Prostate gland (tissue), 2 donors: ENCODE measurements at regions not wholly inside any gene's neighbourhood (a gene's known extent, or its start where the extent isn't known, plus 50 kb on each side); places are given as distances from the start of the nearest gene placed in this dataset.
"Not testable (repeated sequence)": the region's sequence is repeated elsewhere in the genome, so short reads cannot be mapped to it uniquely, and the experiment has no call there.

Experiments
- DNase-seq: peaks from one replicate; pipeline ENCODE4 v3.0.0-alpha.2; 2019; ENCODE audit warnings: low spot score
- H3K27ac ChIP-seq, 2 donors: fragments of 200-600 bp; sonication (generic); 2 replicates each; pipeline ENCODE4 v1.5.1; 2017 to 2019
- H3K27me3 ChIP-seq: fragments of 200-600 bp; sonication (generic); replicated peaks from 2 replicates; pipeline ENCODE4 v1.5.1; 2019; ENCODE audit not compliant: insufficient read depth
- H3K36me3 ChIP-seq, 2 donors: fragments of 200-600 bp; sonication (generic); 1 replicate in 1 of 2; 2 replicates in 1 of 2; pipeline versions ENCODE4 v1.5.1 to v1.8.1; 2017 to 2019
- H3K4me1 ChIP-seq: fragments of 200-600 bp; sonication (generic); replicated peaks from 2 replicates; pipeline ENCODE4 v1.5.1; 2019
- H3K4me3 ChIP-seq, 2 donors: fragments of 200-600 bp; sonication (generic); 2 replicates each; pipeline ENCODE4 v1.5.1; 2017 to 2019
- H3K9me3 ChIP-seq: fragments of 200-600 bp; sonication (generic); 2 replicates; pipeline ENCODE4 v1.5.1; 2017
- CTCF ChIP-seq, 4 experiments: fragments of 200-600 bp in 2 of 4; fragments of 450-650 bp in 2 of 4; sonication (generic) in 2 of 4; IDR thresholded peaks; 1 replicate in 3 of 4; 2 replicates in 1 of 4; pipeline ENCODE4 v1.5.1; 2016 to 2019; ENCODE audit warnings: antibody characterized with exemption in 4 of 4, mild to moderate bottlenecking in 2 of 4, moderate library complexity in 2 of 4
- POLR2A ChIP-seq: fragments of 450-650 bp; IDR thresholded peaks from one replicate; pipeline ENCODE4 v1.6.1; 2016; ENCODE audit warnings: antibody characterized with exemption, mild to moderate bottlenecking
- POLR2AphosphoS5 ChIP-seq: sonication (generic); formaldehyde crosslinking; IDR thresholded peaks from one replicate; pipeline ENCODE4 v1.6.1; 2017; ENCODE audit warnings: antibody characterized with exemption
- WGBS: methylation state at CpG from one replicate; pipeline ENCODE4 v1.1.5; 2018; 5-methylcytosine and 5-hydroxymethylcytosine counted together
- intact Hi-C: fragments of 100-400 bp; cut with DNase I; formaldehyde crosslinking; loops from one replicate; pipeline ENCODE4 v1.14.2; 2022

- Histone ChIP-seq H3K4me3 (no peak overlapping the region), H3K9me3 (no peaks in the 10 kb centered on the region), H3K27me3 (no peaks in the 10 kb centered on the region), H3K4me1 (no peaks in the 10 kb centered on the region), H3K27ac (no peak overlapping the region), H3K36me3 (no peaks in the 10 kb centered on the region)
- DNase-seq: no peak
- WGBS: 92% methylated on average over 3 of the region's 3 CpGs
- intact Hi-C loops: no loop called here
- no peak for TF ChIP-seq POLR2A
- TF ChIP-seq POLR2AphosphoS5: no peak
- no peak for TF ChIP-seq CTCF (IDR thresholded peaks at IDR 0.05)
Observed at GRCh38 chr10:3559527-3559926, 225.5 kb downstream of the KLF6 start.

GRCh38 chr10:3559011-3559410 is 226.0 kb downstream of the KLF6 start:
- Histone ChIP-seq H3K36me3 (no peaks in the 10 kb centered on the region), H3K4me1 (no peaks in the 10 kb centered on the region), H3K9me3 (no peaks in the 10 kb centered on the region), H3K27me3 (no peaks in the 10 kb centered on the region), H3K27ac (no peak overlapping the region), H3K4me3 (no peak overlapping the region)
- TF ChIP-seq POLR2AphosphoS5: no peak
- TF ChIP-seq POLR2A: no peak
- no peak for TF ChIP-seq CTCF (IDR thresholded peaks at IDR 0.05)
- WGBS: 88% methylated on average over 2 of the region's 2 CpGs
- DNase-seq: no peak
- intact Hi-C loops: no loop called here

GRCh38 chr10:3556191-3557017 is 228.6 kb downstream of the KLF6 start:
- H3K9me3 ChIP-seq, H3K4me1 ChIP-seq, H3K27me3 ChIP-seq, DNase-seq, intact Hi-C loops, H3K4me3 ChIP-seq, H3K36me3 ChIP-seq, H3K27ac ChIP-seq: not testable (repeated sequence)
- 91% methylated on average over 46 of the region's 46 CpGs for WGBS

- H3K27ac ChIP-seq: no peak overlapping the region
- WGBS: 56% methylated on average over 10 of the region's 10 CpGs
- TF ChIP-seq CTCF (IDR thresholded peaks at IDR 0.05) (no peak), POLR2A (no peak), POLR2AphosphoS5 (no peak)
- no peaks in the 10 kb centered on the region for H3K36me3 ChIP-seq
- intact Hi-C loops: no loop called here
- H3K4me1 ChIP-seq: no peaks in the 10 kb centered on the region
- no peaks in the 10 kb centered on the region for H3K9me3 ChIP-seq
- H3K4me3 ChIP-seq: no peak overlapping the region
- no peak for DNase-seq
- no peaks in the 10 kb centered on the region for H3K27me3 ChIP-seq
Observed at GRCh38 chr10:3554121-3554522, 230.9 kb downstream of the KLF6 start.

- DNase-seq: no peak
- TF ChIP-seq POLR2AphosphoS5: no peak
- Histone ChIP-seq H3K36me3 (no peaks in the 10 kb centered on the region), H3K9me3 (no peaks in the 10 kb centered on the region), H3K4me3 (no peak overlapping the region), H3K4me1 (no peaks in the 10 kb centered on the region), H3K27ac (no peak overlapping the region), H3K27me3 (no peaks in the 10 kb centered on the region)
- intact Hi-C loops: no loop called here
- WGBS: 81% methylated on average over 9 of the region's 9 CpGs
Observed at GRCh38 chr10:3552281-3552680, 232.7 kb downstream of the KLF6 start.

GRCh38 chr10:3551761-3552160 is 233.2 kb downstream of the KLF6 start:
- Histone ChIP-seq H3K9me3 (no peaks in the 10 kb centered on the region), H3K27me3 (no peaks in the 10 kb centered on the region), H3K4me3 (no peak overlapping the region), H3K4me1 (no peaks in the 10 kb centered on the region), H3K36me3 (no peaks in the 10 kb centered on the region), H3K27ac (no peak overlapping the region)
- TF ChIP-seq POLR2AphosphoS5 (no peak), POLR2A (no peak), CTCF (IDR thresholded peaks at IDR 0.05) (no peak)
- no peak for DNase-seq
- intact Hi-C loops: no loop called here
- 89% methylated on average over 11 of the region's 11 CpGs for WGBS
